Peyer's patch (tissue), 4 donors: ENCODE measurements at regions not wholly inside any gene's neighbourhood (a gene's known extent, or its start where the extent isn't known, plus 50 kb on each side); places are given as distances from the start of the nearest gene placed in this dataset.
"Not testable (repeated sequence)": the region's sequence is repeated elsewhere in the genome, so short reads cannot be mapped to it uniquely, and the experiment has no call there.

ENCODE experiments used
- DNase-seq, 3 donors: peaks; one replicate each; pipeline ENCODE4 v3.0.0-alpha.2; 2017 to 2019
- H3K27ac ChIP-seq, 4 donors: fragments of 200-600 bp; sonication (generic); one replicate each; pipeline ENCODE4 v1.5.1; 2016 to 2019
- H3K27me3 ChIP-seq, 2 donors: fragments of 200-600 bp; sonication (generic); one replicate each; pipeline ENCODE4 v1.5.1; 2019
- H3K36me3 ChIP-seq, 3 donors: fragments of 200-600 bp; sonication (generic); one replicate each; pipeline ENCODE4 v1.5.1; 2016 to 2019
- H3K4me1 ChIP-seq, 4 donors: fragments of 200-600 bp; sonication (generic); one replicate each; pipeline ENCODE4 v1.5.1; 2016 to 2019
- H3K4me3 ChIP-seq, 4 donors: fragments of 200-600 bp; sonication (generic); 1 replicate in 3 of 4; 2 replicates in 1 of 4; pipeline ENCODE4 v1.5.1; 2016 to 2019; ENCODE audit warnings: mild to moderate bottlenecking in 1 of 4
- H3K9me3 ChIP-seq, 4 donors: fragments of 200-600 bp; sonication (generic); one replicate each; pipeline ENCODE4 v1.5.1; 2016 to 2019; ENCODE audit warnings: mild to moderate bottlenecking in 1 of 4
- CTCF ChIP-seq, 6 experiments: fragments of 450-650 bp in 4 of 6; fragments of 200-600 bp in 2 of 6; sonication (generic) in 1 of 6; IDR thresholded peaks; one replicate each; pipeline ENCODE4 v1.5.1; 2017 to 2019; ENCODE audit warnings: antibody characterized with exemption in 6 of 6, mild to moderate bottlenecking in 3 of 6, moderate library complexity in 1 of 6
- POLR2A ChIP-seq, 2 donors: fragments of 450-650 bp; IDR thresholded peaks; one replicate each; pipeline ENCODE4 v1.5.1; 2017; ENCODE audit warnings: antibody characterized with exemption in 2 of 2, mild to moderate bottlenecking in 2 of 2, moderate library complexity in 2 of 2

- DNase-seq: no peak
- Histone ChIP-seq H3K36me3 (no peaks in the 10 kb centered on the region), H3K4me3 (no peak overlapping the region), H3K9me3 (no peaks in the 10 kb centered on the region), H3K27ac (no peak overlapping the region), H3K27me3 (no peaks in the 10 kb centered on the region), H3K4me1 (no peaks in the 10 kb centered on the region)
- TF ChIP-seq POLR2A (IDR thresholded peaks at IDR 0.05): no peak
Measured at GRCh38 chr3:190178779-190179178, 58.1 kb upstream of the P3H2 start.

GRCh38 chr3:190176933-190177525 is 56.3 kb upstream of the P3H2 start:
- not testable (repeated sequence) for H3K27ac ChIP-seq, H3K27me3 ChIP-seq, H3K36me3 ChIP-seq, DNase-seq, H3K4me3 ChIP-seq, H3K9me3 ChIP-seq, H3K4me1 ChIP-seq

- not testable (repeated sequence) for H3K36me3 ChIP-seq, H3K4me3 ChIP-seq, DNase-seq, H3K4me1 ChIP-seq, H3K27me3 ChIP-seq, H3K9me3 ChIP-seq, H3K27ac ChIP-seq
Measured at GRCh38 chr3:190176106-190176505, 55.4 kb upstream of the P3H2 start.

- no peaks in the 10 kb centered on the region for H3K36me3 ChIP-seq
- H3K27me3 ChIP-seq: no peaks in the 10 kb centered on the region
- no peak overlapping the region for H3K4me3 ChIP-seq
- no peaks in the 10 kb centered on the region for H3K4me1 ChIP-seq
- TF ChIP-seq POLR2A (IDR thresholded peaks at IDR 0.05) (no peak), CTCF (IDR thresholded peaks at IDR 0.05) (no peak)
- H3K27ac ChIP-seq: no peak overlapping the region
- DNase-seq: no peak
- no peaks in the 10 kb centered on the region for H3K9me3 ChIP-seq
Measured at GRCh38 chr3:190175490-190175889, 54.8 kb upstream of the P3H2 start.

GRCh38 chr3:190174471-190174870 is 53.8 kb upstream of the P3H2 start:
- no peak overlapping the region for H3K27ac ChIP-seq
- H3K4me1 ChIP-seq: peaks cover 0 to 4% (median 0%) of the 10 kb centered on the region in 4 donors
- no peaks in the 10 kb centered on the region for H3K27me3 ChIP-seq
- no peak overlapping the region for H3K4me3 ChIP-seq
- H3K9me3 ChIP-seq: no peaks in the 10 kb centered on the region
- TF ChIP-seq CTCF (IDR thresholded peaks at IDR 0.05): no peak
- TF ChIP-seq POLR2A (IDR thresholded peaks at IDR 0.05): no peak
- no peaks in the 10 kb centered on the region for H3K36me3 ChIP-seq
- no peak for DNase-seq

GRCh38 chr3:190173426-190173825 is 52.7 kb upstream of the P3H2 start:
- H3K27ac ChIP-seq: no peak overlapping the region
- H3K36me3 ChIP-seq: no peaks in the 10 kb centered on the region
- H3K9me3 ChIP-seq: no peaks in the 10 kb centered on the region
- no peak overlapping the region for H3K4me3 ChIP-seq
- no peaks in the 10 kb centered on the region for H3K27me3 ChIP-seq
- no peak for DNase-seq
- no peak for TF ChIP-seq POLR2A (IDR thresholded peaks at IDR 0.05)
- TF ChIP-seq CTCF (IDR thresholded peaks at IDR 0.05): no peak
- H3K4me1 ChIP-seq: peaks cover 0 to 6% (median 0%) of the 10 kb centered on the region in 4 donors

- Histone ChIP-seq H3K36me3 (no peaks in the 10 kb centered on the region), H3K27me3 (no peaks in the 10 kb centered on the region), H3K4me1 (peaks cover 0 to 6% (median 0%) of the 10 kb centered on the region in 4 donors), H3K4me3 (no peak overlapping the region), H3K27ac (no peak overlapping the region), H3K9me3 (no peaks in the 10 kb centered on the region)
- no peak for TF ChIP-seq CTCF (IDR thresholded peaks at IDR 0.05)
- TF ChIP-seq POLR2A (IDR thresholded peaks at IDR 0.05): no peak
- no peak for DNase-seq
Measured at GRCh38 chr3:190172751-190173150, 52.1 kb upstream of the P3H2 start.
